WERI-Rb-1 (cell line): ENCODE measurements at regions not wholly inside any gene's neighbourhood (a gene's known extent, or its start where the extent isn't known, plus 50 kb on each side); places are given as distances from the start of the nearest gene placed in this dataset.

Experiments used
- DNase-seq: peaks from one replicate; pipeline ENCODE4 v3.0.0-alpha.2; 2020
- H3K27ac ChIP-seq: fragments of 250-450 bp; sonication (Bioruptor Pico); 2 replicates; pipeline ENCODE4 v1.5.1; 2020; ENCODE audit warnings: mild to moderate bottlenecking, moderate library complexity
- H3K27me3 ChIP-seq: fragments of 250-450 bp; sonication (Bioruptor Pico); 2 replicates; pipeline ENCODE4 v1.5.1; 2021; ENCODE audit warnings: mild to moderate bottlenecking, low read depth, moderate library complexity; ENCODE audit not compliant: insufficient read depth, severe bottlenecking
- H3K36me3 ChIP-seq: fragments of 250-450 bp; sonication (Bioruptor Pico); 2 replicates; pipeline ENCODE4 v1.5.1; 2020; ENCODE audit warnings: mild to moderate bottlenecking, moderate library complexity
- H3K4me3 ChIP-seq: 2 replicates; pipeline ENCODE4 v1.5.1; 2011; ENCODE audit warnings: low read depth, mild to moderate bottlenecking, control low read depth, low read length
- H3K9me3 ChIP-seq: fragments of 250-450 bp; sonication (Bioruptor Pico); 2 replicates; pipeline ENCODE4 v1.5.1; 2021; ENCODE audit warnings: mild to moderate bottlenecking, moderate library complexity; ENCODE audit not compliant: severe bottlenecking
- TF ChIP-seq, protein P1 (sequence below): IDR thresholded peaks from 2 replicates; pipeline ENCODE4 v1.5.1; 2011; ENCODE audit warnings: low read depth, mild to moderate bottlenecking, control low read depth, inconsistent platforms, low read length

- Histone ChIP-seq H3K27me3 (no peaks in the 10 kb centered on the region), H3K36me3 (no peaks in the 10 kb centered on the region), H3K9me3 (no peaks in the 10 kb centered on the region), H3K4me3 (no peak overlapping the region), H3K27ac (no peak overlapping the region)
- TF ChIP-seq, protein P1, sequence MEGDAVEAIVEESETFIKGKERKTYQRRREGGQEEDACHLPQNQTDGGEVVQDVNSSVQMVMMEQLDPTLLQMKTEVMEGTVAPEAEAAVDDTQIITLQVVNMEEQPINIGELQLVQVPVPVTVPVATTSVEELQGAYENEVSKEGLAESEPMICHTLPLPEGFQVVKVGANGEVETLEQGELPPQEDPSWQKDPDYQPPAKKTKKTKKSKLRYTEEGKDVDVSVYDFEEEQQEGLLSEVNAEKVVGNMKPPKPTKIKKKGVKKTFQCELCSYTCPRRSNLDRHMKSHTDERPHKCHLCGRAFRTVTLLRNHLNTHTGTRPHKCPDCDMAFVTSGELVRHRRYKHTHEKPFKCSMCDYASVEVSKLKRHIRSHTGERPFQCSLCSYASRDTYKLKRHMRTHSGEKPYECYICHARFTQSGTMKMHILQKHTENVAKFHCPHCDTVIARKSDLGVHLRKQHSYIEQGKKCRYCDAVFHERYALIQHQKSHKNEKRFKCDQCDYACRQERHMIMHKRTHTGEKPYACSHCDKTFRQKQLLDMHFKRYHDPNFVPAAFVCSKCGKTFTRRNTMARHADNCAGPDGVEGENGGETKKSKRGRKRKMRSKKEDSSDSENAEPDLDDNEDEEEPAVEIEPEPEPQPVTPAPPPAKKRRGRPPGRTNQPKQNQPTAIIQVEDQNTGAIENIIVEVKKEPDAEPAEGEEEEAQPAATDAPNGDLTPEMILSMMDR, result no peak
- DNase-seq, result no peak
Measured at GRCh38 chr6:22349051-22349450, 52.2 kb upstream of the PRL start.

DNA sequence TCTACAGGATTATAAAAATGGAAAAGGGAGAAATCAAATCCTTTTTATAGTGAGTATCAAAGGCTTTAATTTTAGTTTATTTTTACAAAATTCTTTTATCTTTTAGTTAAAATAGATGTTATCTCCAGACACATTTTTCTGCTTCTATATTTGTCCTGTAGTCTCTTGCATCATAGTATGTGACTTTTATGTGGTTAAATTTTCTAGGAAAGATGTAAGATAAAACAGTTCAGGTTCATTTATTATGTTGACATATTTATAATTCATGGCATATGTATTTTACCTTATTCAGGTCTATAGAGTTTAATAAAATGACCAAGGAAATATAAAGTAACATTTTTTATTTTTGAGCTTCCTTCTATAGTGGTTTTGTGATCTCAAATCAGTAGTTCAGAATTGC is 52.7 kb upstream of the PRL start:
- no peaks in the 10 kb centered on the region for H3K36me3 ChIP-seq
- no peak overlapping the region for H3K4me3 ChIP-seq
- no peak for DNase-seq
- TF ChIP-seq, protein P1, result no peak
- H3K27ac ChIP-seq, result no peak overlapping the region
- H3K9me3 ChIP-seq, result no peaks in the 10 kb centered on the region
- no peaks in the 10 kb centered on the region for H3K27me3 ChIP-seq

- Histone ChIP-seq H3K4me3 (no peak overlapping the region), H3K27me3 (no peaks in the 10 kb centered on the region), H3K9me3 (no peaks in the 10 kb centered on the region), H3K36me3 (no peaks in the 10 kb centered on the region), H3K27ac (no peak overlapping the region)
- DNase-seq, result no peak
- TF ChIP-seq, protein P1, result no peak
Measured at GRCh38 chr6:22350109-22350508, 53.3 kb upstream of the PRL start.

GRCh38 chr6:22353101-22353500 is 56.3 kb upstream of the PRL start:
- H3K4me3 ChIP-seq, result no peak overlapping the region
- no peaks in the 10 kb centered on the region for H3K36me3 ChIP-seq
- no peaks in the 10 kb centered on the region for H3K9me3 ChIP-seq
- no peak for DNase-seq
- no peak overlapping the region for H3K27ac ChIP-seq
- no peaks in the 10 kb centered on the region for H3K27me3 ChIP-seq
- TF ChIP-seq, protein P1, result no peak

DNA sequence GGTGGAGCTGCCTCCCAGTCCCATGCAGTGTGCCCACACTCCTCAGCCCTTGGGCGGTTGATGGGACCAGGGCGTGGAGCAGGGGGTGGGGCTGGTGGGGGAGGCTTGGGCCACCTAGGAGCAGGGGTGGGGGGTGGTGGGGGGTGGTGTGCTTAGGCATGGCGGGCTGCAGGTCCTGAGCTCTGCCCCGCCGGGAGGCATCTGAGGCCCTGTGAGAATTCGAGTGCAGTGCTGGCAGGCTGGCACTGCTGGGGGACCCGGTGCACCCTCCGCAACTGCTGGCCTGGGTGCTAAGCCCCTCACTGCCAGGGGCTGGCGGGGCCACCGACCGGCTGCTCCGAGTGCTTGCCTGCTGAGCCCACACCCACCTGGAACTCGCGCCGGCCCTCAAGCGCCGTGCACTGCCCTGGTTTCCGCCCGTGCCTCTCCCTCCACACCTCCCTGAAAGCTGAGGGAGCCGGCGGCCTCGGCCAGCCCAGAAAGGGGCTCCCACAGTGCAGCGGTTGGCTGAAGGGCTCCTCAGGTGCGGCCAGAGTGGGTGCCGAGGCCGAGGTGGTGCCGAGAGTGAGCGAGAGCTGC is 59.6 kb upstream of the PRL start:
- no peak overlapping the region for H3K27ac ChIP-seq
- no peaks in the 10 kb centered on the region for H3K36me3 ChIP-seq
- TF ChIP-seq, protein P1, result no peak
- H3K4me3 ChIP-seq, result no peak overlapping the region
- no peak for DNase-seq
- peaks cover 3% of the 10 kb centered on the region for H3K9me3 ChIP-seq
- H3K27me3 ChIP-seq, result no peaks in the 10 kb centered on the region

DNA sequence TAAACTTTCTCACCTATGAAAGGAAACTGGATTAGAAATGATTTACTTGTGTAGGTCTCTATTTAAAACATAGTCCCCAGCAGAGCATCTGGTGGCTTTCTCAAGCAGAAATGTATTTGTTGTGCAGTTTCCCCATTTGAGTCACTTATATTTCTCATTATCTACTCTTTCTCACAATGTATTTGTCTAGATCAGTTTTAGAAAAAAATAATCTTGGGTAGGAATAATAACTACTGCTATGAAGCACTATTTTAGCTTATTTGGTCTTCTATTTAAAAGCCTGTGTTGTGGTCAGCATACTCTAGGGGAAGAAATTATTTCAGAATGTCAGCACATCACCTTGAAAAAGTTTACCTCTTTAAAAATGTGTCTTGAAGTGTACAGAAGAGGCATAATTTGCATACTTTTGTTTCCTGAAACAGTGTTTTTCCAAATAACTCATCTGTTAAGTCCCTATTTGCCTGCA is 60.9 kb upstream of the PRL start:
- DNase-seq, result no peak
- Histone ChIP-seq H3K27me3 (no peaks in the 10 kb centered on the region), H3K9me3 (peaks cover 7% of the 10 kb centered on the region), H3K4me3 (no peak overlapping the region), H3K27ac (no peak overlapping the region), H3K36me3 (no peaks in the 10 kb centered on the region)
- TF ChIP-seq, protein P1, result no peak
